HUDEP-2 (cell line): ENCODE measurements at regions not wholly inside any gene's neighbourhood (a gene's known extent, or its start where the extent isn't known, plus 50 kb on each side); places are given as distances from the start of the nearest gene placed in this dataset.
"Not testable (repeated sequence)": the region's sequence is repeated elsewhere in the genome, so short reads cannot be mapped to it uniquely, and the experiment has no call there.

Experiments
- DNase-seq, 76 experiments: peaks; one replicate each; lab custom pipeline; 2025; ENCODE audit not compliant: unreplicated experiment in 76 of 76; lab: John Stamatoyannopoulos, UW

DNA sequence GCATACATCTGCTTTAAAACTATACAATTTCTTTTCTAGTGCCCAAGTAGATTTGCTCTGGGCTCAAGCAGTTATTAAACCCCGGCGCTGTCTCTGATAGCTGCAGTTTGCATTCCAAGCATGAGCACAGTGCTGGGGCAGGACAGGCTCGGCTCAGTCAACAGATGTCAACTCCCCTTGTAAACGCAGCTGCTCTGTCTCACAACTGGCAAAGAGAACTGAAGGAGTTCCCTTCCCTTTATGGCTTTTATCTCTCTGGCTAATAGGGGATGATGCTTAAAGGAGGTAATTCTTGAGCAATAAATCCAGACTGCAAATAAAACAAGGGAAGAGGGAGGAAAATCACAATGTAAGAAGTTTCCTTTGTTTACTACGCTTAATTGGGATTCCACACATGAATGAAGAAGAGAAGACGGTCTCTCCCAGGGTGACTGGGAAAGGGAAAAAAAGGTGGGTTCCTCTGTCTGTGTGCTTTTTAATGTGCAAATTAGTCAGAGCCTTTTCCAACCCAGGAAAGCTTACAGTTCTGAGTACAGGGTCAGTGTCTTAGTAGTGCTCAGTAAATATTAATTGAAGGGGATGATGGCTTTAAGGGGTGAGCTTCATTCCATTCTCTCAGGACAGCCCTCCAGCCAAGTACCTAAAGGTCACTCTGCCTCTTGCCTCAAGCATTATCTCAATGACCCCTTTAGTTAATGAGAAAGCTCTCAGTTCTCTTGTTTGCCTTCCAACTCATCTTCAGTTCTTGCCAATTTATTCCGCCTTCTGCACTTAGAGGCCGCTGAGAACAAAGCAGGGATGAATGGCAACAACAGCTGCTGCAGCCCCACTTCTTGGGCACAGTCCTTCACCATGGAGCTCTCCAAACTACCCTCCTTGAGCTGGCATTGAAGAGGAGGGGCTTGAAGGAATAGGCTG lies 155.7 kb upstream of the JADE1 start:
- DNase-seq: no peak

- peak in 2 of 76 experiments; percentile 14 to 32 for DNase-seq
These were observed 159.8 kb upstream of the JADE1 start for GRCh38 chr4:128649575-128650205.

- no peak for DNase-seq
These were observed 160.3 kb upstream of the JADE1 start for GRCh38 chr4:128649161-128649560.

- no peak for DNase-seq
These were observed 161.5 kb upstream of the JADE1 start for GRCh38 chr4:128648021-128648420.

DNA sequence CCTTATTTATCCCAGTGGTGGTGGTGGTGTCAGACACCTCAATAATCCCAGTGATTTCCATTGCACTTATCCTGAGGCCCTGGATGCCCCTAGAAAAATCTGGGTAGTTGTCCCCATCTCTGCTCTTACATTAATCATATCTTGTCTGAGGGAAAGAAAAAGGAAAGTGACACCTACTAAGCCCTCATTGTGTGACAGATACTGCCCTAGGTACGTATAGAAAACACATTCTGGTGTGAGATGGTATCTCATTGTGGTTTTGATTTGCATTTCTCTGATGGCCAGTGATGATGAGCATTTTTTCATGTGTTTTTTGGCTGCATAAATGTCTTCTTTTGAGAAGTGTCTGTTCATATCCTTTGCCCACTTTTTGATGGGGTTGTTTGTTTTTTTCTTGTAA lies 162.6 kb upstream of the JADE1 start:
- DNase-seq: not testable (repeated sequence)

DNA sequence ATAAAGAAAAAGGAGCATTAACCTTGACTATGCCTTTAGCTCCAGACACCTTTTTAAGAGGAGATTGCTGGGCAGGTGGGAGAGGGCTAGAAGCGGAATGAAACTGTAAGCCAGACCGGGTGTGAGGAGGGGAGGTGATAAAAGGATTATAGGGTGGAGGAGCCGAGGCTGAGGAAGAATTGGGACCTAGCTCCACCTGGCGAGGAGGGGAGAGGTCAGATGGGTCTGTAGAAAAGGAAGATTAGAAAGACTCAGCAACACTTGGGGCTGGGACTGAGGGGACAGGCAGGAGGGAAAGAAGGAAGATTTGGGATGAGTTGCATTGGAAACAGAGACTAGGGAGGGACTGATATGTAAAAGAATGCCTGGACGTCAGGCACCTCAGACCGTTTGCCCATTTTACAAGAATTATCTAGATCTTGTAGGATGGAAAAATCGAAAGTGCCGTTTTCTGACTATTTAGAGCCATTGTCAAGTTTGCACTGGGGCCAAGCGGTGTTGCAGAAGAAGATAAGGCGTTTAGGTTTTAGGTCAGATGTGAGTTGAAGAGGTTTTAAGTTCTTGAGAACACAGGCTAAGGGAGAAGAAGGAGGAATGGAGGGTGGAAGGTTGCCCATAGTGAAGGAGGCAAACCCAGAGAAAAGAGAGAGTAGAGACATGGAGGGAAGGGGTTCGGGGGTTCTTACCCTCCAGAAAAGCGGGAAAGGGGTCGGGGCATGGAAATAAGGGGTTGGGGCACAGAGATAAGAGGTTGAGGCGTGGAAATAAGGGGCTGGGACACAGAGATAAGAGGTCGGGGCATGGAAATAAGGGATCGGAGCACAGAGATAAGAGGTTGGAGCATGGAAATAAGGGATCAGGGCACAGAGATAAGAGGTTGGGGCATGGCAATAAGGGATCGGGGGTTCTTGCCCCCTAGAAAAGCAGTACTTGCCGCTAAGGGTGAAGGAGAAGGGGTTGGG lies 164.5 kb upstream of the JADE1 start:
- DNase-seq: peak in 4 of 76 experiments; percentile 12 to 21 (median 16)

GRCh38 chr4:128644107-128644506 lies 165.4 kb upstream of the JADE1 start:
- DNase-seq: not testable (repeated sequence)

DNA sequence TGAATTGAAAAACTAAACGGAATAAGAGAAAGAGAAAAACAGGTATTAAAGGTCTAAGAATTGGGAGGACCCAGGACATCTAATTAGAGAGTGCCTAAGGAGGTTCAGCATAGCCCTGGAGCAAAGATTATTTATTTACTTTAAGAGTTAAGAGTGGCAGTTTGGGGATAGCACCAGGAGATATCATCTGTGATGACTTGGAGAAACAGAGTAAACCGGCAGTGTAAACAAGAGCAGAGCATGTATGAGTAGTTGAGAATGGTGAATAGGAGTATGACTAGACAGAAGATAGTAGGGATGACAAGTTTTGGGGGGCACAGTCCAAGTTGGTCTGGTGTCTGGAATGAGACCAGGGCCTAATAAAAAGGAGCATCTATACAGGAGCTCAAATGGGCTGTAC lies 167.9 kb upstream of the JADE1 start:
- DNase-seq: not testable (repeated sequence)

- DNase-seq: no peak
These were observed 169.8 kb upstream of the JADE1 start for GRCh38 chr4:128639541-128640270.

DNA sequence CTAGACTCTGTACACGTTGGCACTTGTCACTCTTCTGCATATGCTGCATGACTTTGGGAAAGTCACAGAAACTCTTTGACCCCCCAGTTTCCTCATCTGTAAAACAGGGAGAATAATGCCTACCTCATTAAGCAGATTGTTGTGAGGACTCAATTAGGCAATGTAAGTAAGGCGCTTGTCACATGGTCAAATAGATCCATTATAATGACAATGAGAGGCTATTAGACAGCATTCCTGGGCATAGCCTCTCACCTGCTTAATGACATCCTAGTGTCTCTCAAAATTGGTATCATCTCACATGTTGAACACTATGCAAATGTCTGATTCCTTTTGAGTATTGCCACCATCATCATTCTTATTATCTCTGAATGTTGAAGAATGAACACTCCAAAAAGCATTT lies 172.6 kb upstream of the JADE1 start:
- no peak for DNase-seq

DNA sequence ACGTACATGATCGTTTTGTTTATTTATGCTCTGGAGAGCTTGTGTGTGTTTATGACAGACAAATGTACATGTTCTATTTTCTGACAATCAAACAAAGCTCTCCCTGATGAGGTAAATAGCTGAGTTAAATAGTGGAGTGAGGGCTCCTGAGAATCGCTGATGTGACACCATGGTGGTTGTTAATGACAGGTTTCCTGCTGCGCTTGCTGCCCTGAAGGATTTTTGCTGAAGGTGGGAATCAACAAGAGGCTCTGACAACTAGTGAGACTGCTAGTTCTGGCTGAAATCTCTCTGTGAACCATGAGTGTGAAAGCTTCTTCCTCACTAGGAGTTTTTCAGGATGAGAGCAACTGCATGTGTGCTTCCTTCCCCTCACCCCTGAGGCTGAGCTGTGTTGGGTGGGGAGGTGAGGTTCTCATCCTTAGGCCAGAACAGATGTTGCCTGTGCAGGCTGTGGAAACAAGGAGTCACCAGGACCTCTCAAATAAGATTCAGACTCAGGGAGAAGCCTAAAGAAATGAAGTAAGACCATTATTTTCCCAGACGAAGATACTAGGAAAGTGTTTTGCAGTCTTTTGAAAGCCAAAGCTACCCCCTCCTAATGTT lies 173.4 kb upstream of the JADE1 start:
- no peak for DNase-seq

- DNase-seq: no peak
These were observed 174.2 kb upstream of the JADE1 start for GRCh38 chr4:128635141-128635954.

- no peak for DNase-seq
These were observed 176.4 kb upstream of the JADE1 start for GRCh38 chr4:128633067-128633466.

- DNase-seq: no peak
These were observed 178.6 kb upstream of the JADE1 start for GRCh38 chr4:128630871-128631270.

DNA sequence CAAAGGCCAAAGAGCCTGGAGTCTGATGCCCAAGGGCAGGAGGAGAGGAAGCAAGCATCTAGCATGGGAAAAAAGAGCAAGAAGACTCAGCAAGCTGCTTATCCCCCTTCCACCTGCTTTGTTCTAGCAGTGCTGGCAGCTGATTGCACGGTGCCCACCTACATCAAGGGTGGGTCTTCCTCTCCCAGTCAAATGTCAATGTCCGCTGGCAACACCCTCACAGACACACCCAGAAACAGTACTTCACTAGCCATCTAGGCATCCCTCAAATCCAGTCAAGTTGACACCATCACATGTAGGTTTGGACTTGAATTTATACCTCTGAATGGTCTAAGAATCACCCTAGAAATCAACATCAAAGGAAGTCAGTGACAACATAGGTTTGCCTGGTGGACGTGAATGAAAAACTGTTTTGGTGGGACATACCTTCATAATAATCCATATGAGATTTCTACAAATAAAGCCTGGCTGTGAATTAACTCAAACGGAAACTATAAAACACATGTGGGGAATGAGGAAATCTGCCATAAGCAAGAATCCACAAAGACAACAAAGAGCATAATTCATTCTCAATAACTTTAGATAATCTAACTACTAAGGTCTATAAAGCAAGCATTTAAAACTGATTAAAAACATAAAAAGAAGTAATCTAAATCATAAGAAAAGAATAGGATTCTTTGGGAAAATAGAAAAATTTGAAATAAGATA lies 185.8 kb upstream of the JADE1 start:
- no peak for DNase-seq

DNA sequence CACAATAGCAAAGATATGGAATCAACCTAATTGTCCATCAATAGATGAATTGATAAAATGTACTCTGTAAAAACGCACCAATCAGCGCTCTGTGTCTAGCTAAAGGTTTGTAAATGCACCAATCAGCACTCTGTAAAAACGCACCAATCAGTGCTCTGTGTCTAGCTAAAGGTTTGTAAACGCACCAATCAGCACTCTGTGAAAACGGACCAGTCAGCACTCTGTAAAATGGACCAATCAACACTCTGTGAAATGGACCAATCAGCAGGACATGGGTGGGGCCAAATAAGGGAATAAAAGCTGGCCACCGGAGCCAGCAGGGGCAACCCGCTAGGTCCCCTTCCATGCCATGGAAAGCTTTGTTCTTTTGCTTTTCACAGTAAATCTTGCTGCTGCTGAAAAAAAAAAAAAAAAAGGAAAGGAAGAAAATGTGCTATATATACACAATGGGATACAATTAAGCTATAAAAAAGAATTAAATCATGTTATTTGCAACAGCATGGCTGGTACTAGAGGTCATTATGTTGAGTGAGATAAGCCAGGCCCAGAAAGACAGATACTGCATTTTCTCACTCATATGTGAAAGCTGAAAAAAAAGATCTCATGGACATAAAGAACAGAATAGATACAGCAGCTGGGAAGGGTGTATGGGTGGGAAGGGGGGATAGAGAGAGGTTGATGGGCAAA lies 189.1 kb upstream of the JADE1 start:
- not testable (repeated sequence) for DNase-seq

DNA sequence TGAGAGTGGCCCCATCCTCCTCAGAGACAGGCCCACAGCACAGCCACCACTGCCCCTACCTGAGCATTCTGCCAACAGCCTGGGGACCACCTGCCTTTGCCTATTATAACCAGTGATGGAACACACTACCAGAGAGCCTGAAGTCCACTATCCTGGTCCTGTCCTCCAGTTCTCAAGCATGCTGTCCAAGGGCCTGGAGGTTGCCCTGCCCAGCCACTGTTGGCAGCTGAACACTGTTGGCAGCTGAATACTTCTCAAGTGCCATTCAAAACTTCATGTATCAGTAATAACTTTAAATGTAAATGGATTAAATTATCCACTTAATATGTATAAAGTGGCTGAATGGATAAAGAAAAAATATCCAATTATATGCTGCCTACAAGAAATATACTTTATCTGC lies 194.3 kb upstream of the JADE1 start:
- DNase-seq: no peak

- peak in 4 of 76 experiments; percentile 6 to 19 (median 15) for DNase-seq
These were observed 201.5 kb upstream of the JADE1 start for GRCh38 chr4:128608006-128608405.
